HCT116 (cell line): ENCODE measurements at regions not wholly inside any gene's neighbourhood (a gene's known extent, or its start where the extent isn't known, plus 50 kb on each side); places are given as distances from the start of the nearest gene placed in this dataset.

ENCODE experiments used
- ATAC-seq: fragments of 200-7000 bp; cut with Tn5 transposase; 2 replicates; pipeline ENCODE4 v1.9.1; 2020; ENCODE audit warnings: mild to moderate bottlenecking, moderate library complexity
- BruUV-seq: library from RNA; stranded (reverse); fragments of 400-500 nt; replicated peaks from 2 replicates; lab custom pipeline; 2021; lab: Mats Ljungman, UMichigan
- CTCF ChIA-PET: fragments of 300-600 bp; sonication (Branson Sonifier 250); formaldehyde crosslinking; loops from one replicate; lab custom pipeline; 2021; ENCODE audit warnings: antibody characterized with exemption; lab: Charles Lee
- POLR2A ChIA-PET: fragments of 300-600, 350-600 bp; sonication (Branson Sonifier 250); formaldehyde crosslinking; loops from one replicate; lab custom pipeline; 2021; ENCODE audit warnings: antibody characterized with exemption; lab: Charles Lee
- RAD21 ChIA-PET, 2 experiments: fragments of 300-600 bp; sonication (Branson Sonifier 250); formaldehyde crosslinking; loops; one replicate each; lab custom pipeline; 2023; ENCODE audit warnings: low total read pairs in 2 of 2; ENCODE audit not compliant: uncharacterized antibody in 2 of 2, unreplicated experiment in 2 of 2, low non-redundant PET in 1 of 2; lab: Charles Lee
- DNase-seq: peaks from one replicate; pipeline ENCODE4 v3.0.0-alpha.2; 2010; ENCODE audit warnings: low read depth, low spot score
- H2AFZ ChIP-seq: fragments of 200-600 bp; shearing (Covaris generic), sonication (generic); 2 replicates; pipeline ENCODE4 v1.6.1; 2017; ENCODE audit warnings: low read depth, mixed run types, mixed read lengths, antibody characterized with exemption, low read length; ENCODE audit not compliant: poor library complexity, severe bottlenecking
- H3K27ac ChIP-seq: 2 replicates; pipeline ENCODE4 v1.5.1; 2012; ENCODE audit warnings: low read depth, low read length
- H3K27me3 ChIP-seq: fragments of 200-600 bp; sonication (generic); 2 replicates; pipeline ENCODE4 v1.6.1; 2016; ENCODE audit warnings: mixed run types, low read length, mixed read lengths; ENCODE audit not compliant: insufficient read depth
- H3K36me3 ChIP-seq, 2 experiments: fragments of 200-500 bp in 1 of 2; fragments of 200-600 bp in 1 of 2; sonication (Bioruptor generic) in 1 of 2; sonication (generic) in 1 of 2; 2 replicates each; pipeline versions ENCODE4 v1.5.1 to v1.6.1; 2014 to 2016; ENCODE audit warnings: low read length in 2 of 2, inconsistent platforms in 1 of 2, mixed read lengths in 1 of 2, mixed run types in 1 of 2; ENCODE audit not compliant: insufficient read depth in 2 of 2, control insufficient read depth in 1 of 2
- H3K4me1 ChIP-seq, 2 experiments: fragments of 200-600 bp in 1 of 2; sonication (generic) in 1 of 2; 2 replicates each; pipeline versions ENCODE4 v1.5.1 to v1.6.1; 2012 to 2017; ENCODE audit warnings: low read length in 2 of 2, inconsistent platforms in 1 of 2, mild to moderate bottlenecking in 1 of 2, mixed read lengths in 1 of 2, mixed run types in 1 of 2, moderate library complexity in 1 of 2; ENCODE audit not compliant: insufficient read depth in 2 of 2, control insufficient read depth in 1 of 2
- H3K4me2 ChIP-seq: fragments of 200-600 bp; sonication (generic); 2 replicates; pipeline ENCODE4 v1.6.1; 2017; ENCODE audit warnings: mixed run types, low read length, mixed read lengths
- H3K4me3 ChIP-seq, 2 experiments: fragments of 200-600 bp in 1 of 2; sonication (generic) in 1 of 2; replicated peaks in 1 of 2; 2 replicates each; pipeline ENCODE4 v1.5.1; 2011 to 2016; ENCODE audit warnings: low read length in 2 of 2, control low read depth in 1 of 2, low read depth in 1 of 2, mild to moderate bottlenecking in 1 of 2, mixed read lengths in 1 of 2, mixed run types in 1 of 2
- H3K79me2 ChIP-seq: fragments of 200-600 bp; sonication (generic); 2 replicates; pipeline ENCODE4 v1.6.1; 2017; ENCODE audit warnings: mild to moderate bottlenecking, mixed run types, low read length, moderate library complexity, mixed read lengths; ENCODE audit not compliant: insufficient read depth
- H3K9ac ChIP-seq: fragments of 200-600 bp; sonication (generic); 2 replicates; pipeline ENCODE4 v1.6.1; 2016; ENCODE audit warnings: low read length, mixed read lengths
- H3K9me2 ChIP-seq: fragments of 200-600 bp; sonication (generic), shearing (Covaris generic); 2 replicates; pipeline ENCODE4 v1.6.1; 2017; ENCODE audit warnings: mixed run types, mild to moderate bottlenecking, moderate library complexity; ENCODE audit not compliant: insufficient read depth
- H3K9me3 ChIP-seq, 2 experiments: fragments of 200-500 bp in 1 of 2; fragments of 200-600 bp in 1 of 2; sonication (Bioruptor generic) in 1 of 2; sonication (generic) in 1 of 2; 2 replicates each; pipeline ENCODE4 v1.6.1; 2014 to 2017; ENCODE audit warnings: low read length in 2 of 2, mixed read lengths in 2 of 2, inconsistent platforms in 1 of 2, low read depth in 1 of 2, mild to moderate bottlenecking in 1 of 2, mixed run types in 1 of 2, moderate library complexity in 1 of 2; ENCODE audit not compliant: control insufficient read depth in 1 of 2, insufficient read depth in 1 of 2
- H4K20me1 ChIP-seq: fragments of 200-600 bp; sonication (generic), shearing (Covaris generic); 2 replicates; pipeline ENCODE4 v1.6.1; 2017; ENCODE audit warnings: mixed run types, mild to moderate bottlenecking, moderate library complexity; ENCODE audit not compliant: insufficient read depth
- CEBPB ChIP-seq: IDR thresholded peaks from 2 replicates; pipeline ENCODE4 v1.6.1; 2012; ENCODE audit warnings: low read depth
- EGR1 ChIP-seq: IDR thresholded peaks from 2 replicates; pipeline ENCODE4 v1.6.1; 2012; ENCODE audit warnings: low read depth
- ELF1 ChIP-seq: IDR thresholded peaks from 2 replicates; pipeline ENCODE4 v1.6.1; 2012; ENCODE audit warnings: low read depth, borderline replicate concordance
- JUND ChIP-seq: IDR thresholded peaks from 2 replicates; pipeline ENCODE4 v1.6.1; 2012
- TCF7L2 ChIP-seq: IDR thresholded peaks from 2 replicates; pipeline ENCODE4 v1.7.0; 2011; ENCODE audit warnings: borderline replicate concordance, inconsistent platforms; ENCODE audit not compliant: insufficient read depth, insufficient read length; ENCODE audit errors: extremely low read depth
- YY1 ChIP-seq: IDR thresholded peaks from 2 replicates; pipeline ENCODE4 v1.6.1; 2011; ENCODE audit warnings: low read length, low read depth, moderate library complexity, mild to moderate bottlenecking; ENCODE audit not compliant: insufficient replicate concordance; ENCODE audit errors: extremely low read depth
- ZFX ChIP-seq: fragments of 450-650 bp; IDR thresholded peaks from 2 replicates; pipeline ENCODE4 v1.6.1; 2017
- intact Hi-C: fragments of 100-400 bp; cut with micrococcal nuclease; formaldehyde crosslinking; loops from 2 replicates; pipeline ENCODE4 v1.10.0; 2022
- TF ChIP-seq, protein P1 (sequence below), 3 experiments: fragments of 200-600 bp in 1 of 3; sonication (generic) in 1 of 3; IDR thresholded peaks in 2 of 3; conservative IDR thresholded peaks in 1 of 3; 2 replicates each; pipeline ENCODE4 v1.5.1; 2012 to 2017; ENCODE audit warnings: low read depth in 2 of 3, low read length in 2 of 3, antibody characterized with exemption in 1 of 3, borderline replicate concordance in 1 of 3, control low read depth in 1 of 3, mild to moderate bottlenecking in 1 of 3, mixed read lengths in 1 of 3, mixed run types in 1 of 3, moderate library complexity in 1 of 3; ENCODE audit not compliant: insufficient read depth in 1 of 3
- TF ChIP-seq, protein P2 (sequence below): IDR thresholded peaks from 2 replicates; pipeline ENCODE4 v1.6.1; 2012; ENCODE audit warnings: low read depth
- TF ChIP-seq, protein P3 (sequence below): IDR thresholded peaks from 2 replicates; pipeline ENCODE4 v1.6.1; 2012
- TF ChIP-seq, protein P4 (sequence below): IDR thresholded peaks from 2 replicates; pipeline ENCODE4 v1.6.1; 2011; ENCODE audit warnings: mild to moderate bottlenecking, low read length, moderate library complexity; ENCODE audit not compliant: insufficient replicate concordance; ENCODE audit errors: extremely low read depth

DNA sequence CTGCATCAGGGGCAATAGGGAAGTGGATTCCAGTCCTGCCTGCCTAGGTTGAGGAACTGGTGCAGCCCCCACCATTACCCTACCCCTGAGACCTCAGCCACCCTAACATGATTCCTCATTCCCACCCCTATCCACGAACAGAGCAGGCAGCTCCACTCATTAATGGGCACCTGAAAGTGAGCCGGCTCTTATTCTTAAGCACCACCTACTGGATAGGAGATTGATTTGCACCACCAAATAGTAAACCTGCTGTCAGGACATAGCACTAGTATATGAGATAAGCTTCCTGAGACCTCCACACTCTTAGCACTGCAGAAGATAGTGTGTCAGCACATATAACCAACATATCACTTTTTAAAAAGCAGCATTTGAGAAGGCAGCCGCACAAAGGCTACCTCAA, 573.2 kb downstream of the SOX5 start:
- no TSS peak for BruUV-seq
- no peak overlapping the region for H3K4me2 ChIP-seq
- no peak overlapping the region for H3K27ac ChIP-seq
- H2AFZ ChIP-seq = no peak overlapping the region
- no peaks in the 10 kb centered on the region for H3K36me3 ChIP-seq
- peaks cover 8 to 24% of the 10 kb centered on the region in 2 experiments; a peak in 3 of 4 replicates for H3K9me3 ChIP-seq
- H3K9ac ChIP-seq = no peak overlapping the region
- CTCF ChIA-PET = no interaction called here
- intact Hi-C loops = no loop called here
- no peaks in the 10 kb centered on the region for H3K27me3 ChIP-seq
- DNase-seq (no peak), ATAC-seq (no peak)
- RAD21 ChIA-PET = no interaction called here
- H3K79me2 ChIP-seq = no peaks in the 10 kb centered on the region
- TF ChIP-seq, protein P1, sequence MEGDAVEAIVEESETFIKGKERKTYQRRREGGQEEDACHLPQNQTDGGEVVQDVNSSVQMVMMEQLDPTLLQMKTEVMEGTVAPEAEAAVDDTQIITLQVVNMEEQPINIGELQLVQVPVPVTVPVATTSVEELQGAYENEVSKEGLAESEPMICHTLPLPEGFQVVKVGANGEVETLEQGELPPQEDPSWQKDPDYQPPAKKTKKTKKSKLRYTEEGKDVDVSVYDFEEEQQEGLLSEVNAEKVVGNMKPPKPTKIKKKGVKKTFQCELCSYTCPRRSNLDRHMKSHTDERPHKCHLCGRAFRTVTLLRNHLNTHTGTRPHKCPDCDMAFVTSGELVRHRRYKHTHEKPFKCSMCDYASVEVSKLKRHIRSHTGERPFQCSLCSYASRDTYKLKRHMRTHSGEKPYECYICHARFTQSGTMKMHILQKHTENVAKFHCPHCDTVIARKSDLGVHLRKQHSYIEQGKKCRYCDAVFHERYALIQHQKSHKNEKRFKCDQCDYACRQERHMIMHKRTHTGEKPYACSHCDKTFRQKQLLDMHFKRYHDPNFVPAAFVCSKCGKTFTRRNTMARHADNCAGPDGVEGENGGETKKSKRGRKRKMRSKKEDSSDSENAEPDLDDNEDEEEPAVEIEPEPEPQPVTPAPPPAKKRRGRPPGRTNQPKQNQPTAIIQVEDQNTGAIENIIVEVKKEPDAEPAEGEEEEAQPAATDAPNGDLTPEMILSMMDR (IDR thresholded peaks at IDR 0.05 in 2 of 3, conservative IDR thresholded peaks at IDR 0.05 in 1 of 3; ENCODE audit: borderline replicate concordance in 1 of 3, insufficient read depth in 1 of 3, low read depth in 2 of 3, low read length in 2 of 3) = no peak
- TF ChIP-seq, protein P2, sequence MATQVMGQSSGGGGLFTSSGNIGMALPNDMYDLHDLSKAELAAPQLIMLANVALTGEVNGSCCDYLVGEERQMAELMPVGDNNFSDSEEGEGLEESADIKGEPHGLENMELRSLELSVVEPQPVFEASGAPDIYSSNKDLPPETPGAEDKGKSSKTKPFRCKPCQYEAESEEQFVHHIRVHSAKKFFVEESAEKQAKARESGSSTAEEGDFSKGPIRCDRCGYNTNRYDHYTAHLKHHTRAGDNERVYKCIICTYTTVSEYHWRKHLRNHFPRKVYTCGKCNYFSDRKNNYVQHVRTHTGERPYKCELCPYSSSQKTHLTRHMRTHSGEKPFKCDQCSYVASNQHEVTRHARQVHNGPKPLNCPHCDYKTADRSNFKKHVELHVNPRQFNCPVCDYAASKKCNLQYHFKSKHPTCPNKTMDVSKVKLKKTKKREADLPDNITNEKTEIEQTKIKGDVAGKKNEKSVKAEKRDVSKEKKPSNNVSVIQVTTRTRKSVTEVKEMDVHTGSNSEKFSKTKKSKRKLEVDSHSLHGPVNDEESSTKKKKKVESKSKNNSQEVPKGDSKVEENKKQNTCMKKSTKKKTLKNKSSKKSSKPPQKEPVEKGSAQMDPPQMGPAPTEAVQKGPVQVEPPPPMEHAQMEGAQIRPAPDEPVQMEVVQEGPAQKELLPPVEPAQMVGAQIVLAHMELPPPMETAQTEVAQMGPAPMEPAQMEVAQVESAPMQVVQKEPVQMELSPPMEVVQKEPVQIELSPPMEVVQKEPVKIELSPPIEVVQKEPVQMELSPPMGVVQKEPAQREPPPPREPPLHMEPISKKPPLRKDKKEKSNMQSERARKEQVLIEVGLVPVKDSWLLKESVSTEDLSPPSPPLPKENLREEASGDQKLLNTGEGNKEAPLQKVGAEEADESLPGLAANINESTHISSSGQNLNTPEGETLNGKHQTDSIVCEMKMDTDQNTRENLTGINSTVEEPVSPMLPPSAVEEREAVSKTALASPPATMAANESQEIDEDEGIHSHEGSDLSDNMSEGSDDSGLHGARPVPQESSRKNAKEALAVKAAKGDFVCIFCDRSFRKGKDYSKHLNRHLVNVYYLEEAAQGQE = no peak
- TF ChIP-seq CEBPB (no peak), ZFX (no peak), EGR1 (no peak), JUND (no peak), TCF7L2 (no peak), YY1 (no peak), ELF1 (no peak)
- TF ChIP-seq, protein P3, sequence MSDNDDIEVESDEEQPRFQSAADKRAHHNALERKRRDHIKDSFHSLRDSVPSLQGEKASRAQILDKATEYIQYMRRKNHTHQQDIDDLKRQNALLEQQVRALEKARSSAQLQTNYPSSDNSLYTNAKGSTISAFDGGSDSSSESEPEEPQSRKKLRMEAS = no peak
- TF ChIP-seq, protein P4, sequence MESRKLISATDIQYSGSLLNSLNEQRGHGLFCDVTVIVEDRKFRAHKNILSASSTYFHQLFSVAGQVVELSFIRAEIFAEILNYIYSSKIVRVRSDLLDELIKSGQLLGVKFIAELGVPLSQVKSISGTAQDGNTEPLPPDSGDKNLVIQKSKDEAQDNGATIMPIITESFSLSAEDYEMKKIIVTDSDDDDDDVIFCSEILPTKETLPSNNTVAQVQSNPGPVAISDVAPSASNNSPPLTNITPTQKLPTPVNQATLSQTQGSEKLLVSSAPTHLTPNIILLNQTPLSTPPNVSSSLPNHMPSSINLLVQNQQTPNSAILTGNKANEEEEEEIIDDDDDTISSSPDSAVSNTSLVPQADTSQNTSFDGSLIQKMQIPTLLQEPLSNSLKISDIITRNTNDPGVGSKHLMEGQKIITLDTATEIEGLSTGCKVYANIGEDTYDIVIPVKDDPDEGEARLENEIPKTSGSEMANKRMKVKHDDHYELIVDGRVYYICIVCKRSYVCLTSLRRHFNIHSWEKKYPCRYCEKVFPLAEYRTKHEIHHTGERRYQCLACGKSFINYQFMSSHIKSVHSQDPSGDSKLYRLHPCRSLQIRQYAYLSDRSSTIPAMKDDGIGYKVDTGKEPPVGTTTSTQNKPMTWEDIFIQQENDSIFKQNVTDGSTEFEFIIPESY = no peak
- TF ChIP-seq, all 23 proteins: peak for 0
- H3K4me3 ChIP-seq = no peak overlapping the region
- no peaks in the 10 kb centered on the region for H3K9me2 ChIP-seq
- POLR2A ChIA-PET = no interaction called here
- no peaks in the 10 kb centered on the region for H3K4me1 ChIP-seq
- H4K20me1 ChIP-seq = no peaks in the 10 kb centered on the region
